HEK293T (cell line): ENCODE measurements at regions not wholly inside any gene's neighbourhood (a gene's known extent, or its start where the extent isn't known, plus 50 kb on each side); places are given as distances from the start of the nearest gene placed in this dataset.

Experiments used
- ELF4 ChIP-seq: fragments of 450-650 bp; IDR thresholded peaks from 2 replicates; pipeline ENCODE4 v1.6.1; 2017; ENCODE audit warnings: antibody characterized with exemption
- FOXM1 ChIP-seq: fragments of 450-650 bp; IDR thresholded peaks from 2 replicates; pipeline ENCODE4 v1.6.1; 2017; ENCODE audit warnings: mild to moderate bottlenecking, borderline replicate concordance
- L3MBTL2 ChIP-seq: fragments of 450-650 bp; conservative IDR thresholded peaks from 2 replicates; pipeline ENCODE4 v1.6.1; 2016; ENCODE audit warnings: mild to moderate bottlenecking
- ZNF384 ChIP-seq: fragments of 450-650 bp; IDR thresholded peaks from 2 replicates; pipeline ENCODE4 v1.6.1; 2016

GRCh38 chrX:67004451-67004850 lies 365.6 kb upstream of the EDA2R start:
- no peak for TF ChIP-seq L3MBTL2
- TF ChIP-seq ELF4 = no peak
- TF ChIP-seq ZNF384 = no peak
- no peak for TF ChIP-seq FOXM1
